A549 (cell line): ENCODE measurements at regions not wholly inside any gene's neighbourhood (a gene's known extent, or its start where the extent isn't known, plus 50 kb on each side); places are given as distances from the start of the nearest gene placed in this dataset.

ENCODE experiments used
- BCL3 ChIP-seq: fragments of >200 bp; sonication (Bioruptor Twin); formaldehyde crosslinking; IDR thresholded peaks from 3 replicates; pipeline ENCODE4 v1.6.1; 2016
- EP300 ChIP-seq, 2 experiments: fragments of >200 bp; sonication (Bioruptor Twin); formaldehyde crosslinking; IDR thresholded peaks; 2 replicates in 1 of 2; 3 replicates in 1 of 2; pipeline ENCODE4 v1.6.1; 2016 to 2017
- PBX3 ChIP-seq: IDR thresholded peaks from 2 replicates; pipeline ENCODE4 v1.6.1; 2012
- POLR2A ChIP-seq: IDR thresholded peaks from 2 replicates; pipeline ENCODE4 v1.6.1; 2012; ENCODE audit warnings: mild to moderate bottlenecking, low read length
- RFX5 ChIP-seq: fragments of 450-650 bp; IDR thresholded peaks from 2 replicates; pipeline ENCODE4 v1.7.1; 2014; ENCODE audit warnings: antibody characterized with exemption, mild to moderate bottlenecking, moderate library complexity

- no peak for TF ChIP-seq EP300 (IDR thresholded peaks at IDR 0.05)
- no peak for TF ChIP-seq BCL3
- TF ChIP-seq PBX3 = no peak
- no peak for TF ChIP-seq POLR2A
- TF ChIP-seq RFX5 = no peak
Observed at GRCh38 chr21:16540966-16541727, 811.4 kb downstream of the USP25 start.
